Activated B cell treated with CpG ODN at 0.5 μM for 24 hours (primary cell): ENCODE measurements at regions not wholly inside any gene's neighbourhood (a gene's known extent, or its start where the extent isn't known, plus 50 kb on each side); places are given as distances from the start of the nearest gene placed in this dataset.

Source experiments
- ATAC-seq: fragments of 200-7000 bp; cut with Tn5 transposase; one replicate; pipeline ENCODE4 v1.10.0; 2021; ENCODE audit warnings: low read depth, mild to moderate bottlenecking, moderate library complexity
- CTCF ChIA-PET: fragments of 350-600 bp; sonication (Branson Sonifier 250); formaldehyde crosslinking; loops from one replicate; lab custom pipeline; 2021; ENCODE audit warnings: antibody characterized with exemption; lab: Charles Lee
- POLR2A ChIA-PET: fragments of 350-600 bp; sonication (Branson Sonifier 250); formaldehyde crosslinking; loops from one replicate; lab custom pipeline; 2021; ENCODE audit warnings: antibody characterized with exemption; lab: Charles Lee
- DNase-seq: peaks from one replicate; pipeline ENCODE4 v3.0.0; 2022
- H3K27ac Mint-ChIP-seq: one replicate; pipeline ENCODE4 v1.8.0; 2020; ENCODE audit warnings: mixed read lengths
- H3K27me3 Mint-ChIP-seq: one replicate; pipeline ENCODE4 v1.8.0; 2021; ENCODE audit warnings: mixed read lengths
- H3K36me3 Mint-ChIP-seq: one replicate; pipeline ENCODE4 v1.8.0; 2021; ENCODE audit warnings: low read depth, mixed read lengths
- H3K4me1 Mint-ChIP-seq: one replicate; pipeline ENCODE4 v1.8.0; 2021; ENCODE audit warnings: mixed read lengths
- H3K4me3 Mint-ChIP-seq: one replicate; pipeline ENCODE4 v1.8.0; 2020; ENCODE audit warnings: mild to moderate bottlenecking, mixed read lengths
- H3K9me3 Mint-ChIP-seq: one replicate; pipeline ENCODE4 v1.8.0; 2020; ENCODE audit warnings: mixed read lengths
- intact Hi-C: fragments of 100-400 bp; cut with micrococcal nuclease; formaldehyde crosslinking; loops from one replicate; pipeline ENCODE4 v1.15.1; 2024
- TF ChIP-seq, protein P1 (sequence below): fragments of 200-600 bp; IDR thresholded peaks from one replicate; pipeline ENCODE4 v1.8.0; 2022; ENCODE audit warnings: antibody characterized with exemption, mild to moderate bottlenecking

- DNase-seq = no peak
- H3K4me3 Mint-ChIP-seq = no peak overlapping the region
- POLR2A ChIA-PET = no interaction called here
- intact Hi-C loops = no loop called here
- TF ChIP-seq, protein P1, sequence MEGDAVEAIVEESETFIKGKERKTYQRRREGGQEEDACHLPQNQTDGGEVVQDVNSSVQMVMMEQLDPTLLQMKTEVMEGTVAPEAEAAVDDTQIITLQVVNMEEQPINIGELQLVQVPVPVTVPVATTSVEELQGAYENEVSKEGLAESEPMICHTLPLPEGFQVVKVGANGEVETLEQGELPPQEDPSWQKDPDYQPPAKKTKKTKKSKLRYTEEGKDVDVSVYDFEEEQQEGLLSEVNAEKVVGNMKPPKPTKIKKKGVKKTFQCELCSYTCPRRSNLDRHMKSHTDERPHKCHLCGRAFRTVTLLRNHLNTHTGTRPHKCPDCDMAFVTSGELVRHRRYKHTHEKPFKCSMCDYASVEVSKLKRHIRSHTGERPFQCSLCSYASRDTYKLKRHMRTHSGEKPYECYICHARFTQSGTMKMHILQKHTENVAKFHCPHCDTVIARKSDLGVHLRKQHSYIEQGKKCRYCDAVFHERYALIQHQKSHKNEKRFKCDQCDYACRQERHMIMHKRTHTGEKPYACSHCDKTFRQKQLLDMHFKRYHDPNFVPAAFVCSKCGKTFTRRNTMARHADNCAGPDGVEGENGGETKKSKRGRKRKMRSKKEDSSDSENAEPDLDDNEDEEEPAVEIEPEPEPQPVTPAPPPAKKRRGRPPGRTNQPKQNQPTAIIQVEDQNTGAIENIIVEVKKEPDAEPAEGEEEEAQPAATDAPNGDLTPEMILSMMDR = no peak
- H3K9me3 Mint-ChIP-seq = no peaks in the 10 kb centered on the region
- no peak for ATAC-seq
- no peaks in the 10 kb centered on the region for H3K4me1 Mint-ChIP-seq
- H3K27ac Mint-ChIP-seq = no peak overlapping the region
- no peaks in the 10 kb centered on the region for H3K36me3 Mint-ChIP-seq
- H3K27me3 Mint-ChIP-seq = peaks cover 8% of the 10 kb centered on the region
- CTCF ChIA-PET = interaction anchor here (1.4 kb wide), 1 partner anchor 8 kb away, joined by 5 read pairs; no protein-coding TSS in a partner anchor
Measured at GRCh38 chr6:25215881-25216280, 63.3 kb upstream of the CARMIL1 start.

- H3K27ac Mint-ChIP-seq = no peak overlapping the region
- DNase-seq = no peak
- no peaks in the 10 kb centered on the region for H3K36me3 Mint-ChIP-seq
- H3K4me1 Mint-ChIP-seq = no peaks in the 10 kb centered on the region
- ChIA-PET CTCF (interaction anchor here (1.4 kb wide), 1 partner anchor 14 kb away, joined by 3 read pairs; no protein-coding TSS in a partner anchor), POLR2A (no interaction called here)
- peaks cover 1% of the 10 kb centered on the region for H3K27me3 Mint-ChIP-seq
- no peak for ATAC-seq
- intact Hi-C loops = no loop called here
- no peak overlapping the region for H3K4me3 Mint-ChIP-seq
- H3K9me3 Mint-ChIP-seq = no peaks in the 10 kb centered on the region
- TF ChIP-seq, protein P1 = no peak
Measured at GRCh38 chr6:25217302-25217701, 61.9 kb upstream of the CARMIL1 start.

GRCh38 chr6:25217829-25218228 is 61.3 kb upstream of the CARMIL1 start:
- intact Hi-C loops = no loop called here
- POLR2A ChIA-PET = no interaction called here
- Mint-ChIP-seq H3K9me3 (no peaks in the 10 kb centered on the region), H3K27me3 (no peaks in the 10 kb centered on the region), H3K27ac (no peak overlapping the region), H3K4me3 (no peak overlapping the region), H3K4me1 (no peaks in the 10 kb centered on the region), H3K36me3 (no peaks in the 10 kb centered on the region)
- ATAC-seq = no peak
- DNase-seq = no peak
- TF ChIP-seq, protein P1 = no peak
- CTCF ChIA-PET = interaction anchor here (0.6 to 1.4 kb wide), 2 partner anchors 13 to 22 kb away, joined by 3 read pairs; no protein-coding TSS in a partner anchor

- ChIA-PET POLR2A (no interaction called here), CTCF (interaction anchor here (0.6 to 1.4 kb wide), 3 partner anchors 13 to 384 kb away, joined by 3 read pairs; no protein-coding TSS in a partner anchor)
- ATAC-seq (no peak), DNase-seq (no peak)
- Mint-ChIP-seq H3K36me3 (no peaks in the 10 kb centered on the region), H3K4me1 (peaks cover under 1% of the 10 kb centered on the region), H3K4me3 (no peak overlapping the region), H3K27me3 (no peaks in the 10 kb centered on the region), H3K9me3 (no peaks in the 10 kb centered on the region), H3K27ac (no peak overlapping the region)
- TF ChIP-seq, protein P1 = no peak
- intact Hi-C loops = no loop called here
Measured at GRCh38 chr6:25218346-25218745, 60.8 kb upstream of the CARMIL1 start.

DNA sequence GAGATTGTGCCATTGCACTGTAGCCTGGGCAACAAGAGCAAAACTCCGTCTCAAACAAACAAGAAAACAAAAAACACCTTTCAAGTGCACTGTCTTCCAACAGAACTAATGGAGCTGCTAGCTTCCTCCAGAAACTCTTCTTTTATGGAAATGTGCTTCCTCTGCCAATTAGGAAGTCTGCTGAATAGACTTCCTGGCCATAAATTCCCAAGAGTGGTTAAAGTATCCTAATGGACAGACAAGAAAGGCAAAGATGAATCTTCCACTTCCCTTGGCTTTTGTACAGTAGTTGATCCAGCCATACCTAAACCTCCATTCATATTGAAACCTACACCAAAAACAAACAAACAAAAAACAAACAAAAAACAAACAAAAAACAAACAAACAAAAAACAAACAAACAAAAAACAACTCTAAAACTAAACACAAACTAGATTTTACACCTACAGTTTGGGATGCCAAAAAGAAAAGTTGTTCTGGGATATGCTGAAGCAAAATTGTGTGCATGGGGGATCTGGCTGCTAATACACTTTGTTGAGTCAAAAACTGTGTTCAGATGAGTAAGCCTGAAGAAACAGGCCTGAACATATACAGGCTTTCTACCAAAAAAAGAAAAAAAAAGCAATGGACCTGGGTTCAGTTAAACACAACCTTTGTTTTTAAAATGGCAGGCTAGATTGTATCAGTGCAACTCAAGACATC is 59.8 kb upstream of the CARMIL1 start:
- POLR2A ChIA-PET = no interaction called here
- ATAC-seq = no peak
- no peak overlapping the region for H3K4me3 Mint-ChIP-seq
- TF ChIP-seq, protein P1 = no peak
- DNase-seq = no peak
- no peaks in the 10 kb centered on the region for H3K9me3 Mint-ChIP-seq
- H3K36me3 Mint-ChIP-seq = no peaks in the 10 kb centered on the region
- H3K27ac Mint-ChIP-seq = no peak overlapping the region
- H3K27me3 Mint-ChIP-seq = peaks cover 5% of the 10 kb centered on the region
- CTCF ChIA-PET = interaction anchor here (1.2 kb wide), 1 partner anchor 383 kb away, joined by 3 read pairs; no protein-coding TSS in a partner anchor
- intact Hi-C loops = no loop called here
- H3K4me1 Mint-ChIP-seq = peaks cover 7% of the 10 kb centered on the region
